SU-DHL-6 (cell line): ENCODE measurements at regions not wholly inside any gene's neighbourhood (a gene's known extent, or its start where the extent isn't known, plus 50 kb on each side); places are given as distances from the start of the nearest gene placed in this dataset.

Experiments used
- H2AFZ ChIP-seq: fragments of 200-600 bp; sonication (generic); 2 replicates; pipeline ENCODE4 v1.6.1; 2014; ENCODE audit warnings: low read depth, mild to moderate bottlenecking, moderate library complexity, mixed read lengths, antibody characterized with exemption, low read length; ENCODE audit not compliant: severe bottlenecking
- H3F3A ChIP-seq: fragments of 200-600 bp; shearing (Covaris generic); 2 replicates; pipeline ENCODE4 v1.6.0; 2016; ENCODE audit warnings: antibody characterized with exemption, mild to moderate bottlenecking; ENCODE audit not compliant: insufficient read depth
- H3K27ac ChIP-seq: fragments of 200-600 bp; sonication (generic); 2 replicates; pipeline ENCODE4 v1.5.1; 2016; ENCODE audit warnings: low read depth, mild to moderate bottlenecking, low read length, moderate library complexity, mixed read lengths
- H3K27me3 ChIP-seq: fragments of 200-600 bp; sonication (generic), shearing (Covaris generic); 2 replicates; pipeline ENCODE4 v1.6.0; 2014; ENCODE audit warnings: mild to moderate bottlenecking, low read length
- H3K36me3 ChIP-seq: fragments of 200-600 bp; sonication (generic); 2 replicates; pipeline ENCODE4 v1.6.1; 2014; ENCODE audit warnings: mild to moderate bottlenecking, low read length, mixed read lengths
- H3K4me2 ChIP-seq: fragments of 300-600, 200-600 bp; shearing (Covaris generic), sonication (generic); 2 replicates; pipeline ENCODE4 v1.6.0; 2014; ENCODE audit warnings: low read length, low read depth, mild to moderate bottlenecking; ENCODE audit not compliant: poor library complexity, severe bottlenecking
- H3K4me3 ChIP-seq: fragments of 200-600 bp; sonication (generic); 2 replicates; pipeline ENCODE4 v1.5.1; 2014; ENCODE audit warnings: antibody characterized with exemption, low read length, mild to moderate bottlenecking, mixed read lengths; ENCODE audit not compliant: insufficient read depth, poor library complexity, severe bottlenecking
- H3K79me2 ChIP-seq: fragments of 200-600 bp; sonication (generic); 2 replicates; pipeline ENCODE4 v1.6.1; 2014; ENCODE audit warnings: mild to moderate bottlenecking, low read length, moderate library complexity; ENCODE audit not compliant: insufficient read depth
- H3K9ac ChIP-seq: fragments of 200-600 bp; sonication (generic); 2 replicates; pipeline ENCODE4 v1.7.0; 2014; ENCODE audit warnings: mild to moderate bottlenecking, low read length
- H3K9me2 ChIP-seq: fragments of 200-600 bp; sonication (generic); replicated peaks from 2 replicates; pipeline ENCODE4 v1.6.1; 2014; ENCODE audit warnings: low read length; ENCODE audit not compliant: insufficient read depth
- H3K9me3 ChIP-seq: fragments of 200-600 bp; sonication (generic); 2 replicates; pipeline ENCODE4 v1.6.1; 2014; ENCODE audit warnings: low read length, mixed read lengths; ENCODE audit not compliant: insufficient read depth
- H4K20me1 ChIP-seq: fragments of 200-600 bp; sonication (generic); 2 replicates; pipeline ENCODE4 v1.6.1; 2014; ENCODE audit warnings: low read depth, mild to moderate bottlenecking, antibody characterized with exemption, low read length, moderate library complexity, mixed read lengths
- CTCF ChIP-seq: fragments of 200-600 bp; sonication (generic); IDR thresholded peaks from one replicate; pipeline ENCODE4 v1.5.1; 2017; ENCODE audit warnings: antibody characterized with exemption, mild to moderate bottlenecking, low read length, moderate library complexity; ENCODE audit not compliant: insufficient read depth, poor library complexity, severe bottlenecking
- EZH2phosphoT487 ChIP-seq: fragments of 200-600 bp; sonication (generic), shearing (Covaris generic); conservative IDR thresholded peaks from 2 replicates; pipeline ENCODE4 v1.6.1; 2018; ENCODE audit warnings: mild to moderate bottlenecking, antibody characterized with exemption, low read length, moderate library complexity, mixed read lengths

GRCh38 chr3:165635791-165636683 lies 201.2 kb downstream of the BCHE start:
- no peaks in the 10 kb centered on the region for H3F3A ChIP-seq
- no peak overlapping the region for H3K4me3 ChIP-seq
- no peaks in the 10 kb centered on the region for H3K36me3 ChIP-seq
- H3K9me3 ChIP-seq = no peaks in the 10 kb centered on the region; the same call in 1 of the 2 replicates
- no peak overlapping the region for H3K4me2 ChIP-seq
- H3K27me3 ChIP-seq = no peaks in the 10 kb centered on the region
- peak overlapping the region; percentile 59 for H2AFZ ChIP-seq
- no peaks in the 10 kb centered on the region for H3K79me2 ChIP-seq
- H3K9me2 ChIP-seq = no peaks in the 10 kb centered on the region
- TF ChIP-seq CTCF = no peak
- TF ChIP-seq EZH2phosphoT487 = no peak
- no peak overlapping the region for H3K27ac ChIP-seq
- no peak overlapping the region for H3K9ac ChIP-seq
- H4K20me1 ChIP-seq = no peaks in the 10 kb centered on the region

- Histone ChIP-seq H3K36me3 (no peaks in the 10 kb centered on the region), H3K9ac (no peak overlapping the region), H3K4me2 (no peak overlapping the region), H2AFZ (no peak overlapping the region), H3K4me3 (no peak overlapping the region), H3K27me3 (no peaks in the 10 kb centered on the region), H3F3A (no peaks in the 10 kb centered on the region), H3K9me3 (no peaks in the 10 kb centered on the region), H3K79me2 (no peaks in the 10 kb centered on the region), H4K20me1 (no peaks in the 10 kb centered on the region), H3K9me2 (no peaks in the 10 kb centered on the region), H3K27ac (no peak overlapping the region)
- TF ChIP-seq CTCF (peak; percentile 31), EZH2phosphoT487 (no peak)
These were observed 212.5 kb downstream of the BCHE start for GRCh38 chr3:165624761-165625160.

- Histone ChIP-seq H3K9me2 (no peaks in the 10 kb centered on the region), H3K27ac (no peak overlapping the region), H3K9me3 (no peaks in the 10 kb centered on the region), H3K27me3 (no peaks in the 10 kb centered on the region), H3K4me2 (no peak overlapping the region), H3F3A (no peaks in the 10 kb centered on the region), H3K4me3 (no peak overlapping the region), H2AFZ (no peak overlapping the region), H3K9ac (no peak overlapping the region), H3K36me3 (no peaks in the 10 kb centered on the region), H3K79me2 (no peaks in the 10 kb centered on the region), H4K20me1 (no peaks in the 10 kb centered on the region)
- no peak for TF ChIP-seq CTCF
These were observed 214.9 kb downstream of the BCHE start for GRCh38 chr3:165622356-165622755.
